Thyroid gland (tissue), 4 donors: ENCODE measurements at regions not wholly inside any gene's neighbourhood (a gene's known extent, or its start where the extent isn't known, plus 50 kb on each side); places are given as distances from the start of the nearest gene placed in this dataset.
A peak's percentile ranks its signal among the peaks of the same experiment; 100 is the strongest.

Experiments used
- POLR2A ChIP-seq, 2 donors: fragments of 450-650 bp; IDR thresholded peaks; one replicate each; pipeline ENCODE4 v1.6.1; 2017; ENCODE audit warnings: antibody characterized with exemption in 2 of 2, mild to moderate bottlenecking in 2 of 2, moderate library complexity in 1 of 2
- TF ChIP-seq, protein P1 (sequence below), 6 experiments: fragments of 200-600 bp in 3 of 6; fragments of 450-650 bp in 3 of 6; sonication (generic) in 3 of 6; IDR thresholded peaks; one replicate each; pipeline ENCODE4 v1.5.1; 2016 to 2019; ENCODE audit warnings: antibody characterized with exemption in 6 of 6, mild to moderate bottlenecking in 2 of 6, inconsistent platforms in 1 of 6, moderate library complexity in 1 of 6

DNA sequence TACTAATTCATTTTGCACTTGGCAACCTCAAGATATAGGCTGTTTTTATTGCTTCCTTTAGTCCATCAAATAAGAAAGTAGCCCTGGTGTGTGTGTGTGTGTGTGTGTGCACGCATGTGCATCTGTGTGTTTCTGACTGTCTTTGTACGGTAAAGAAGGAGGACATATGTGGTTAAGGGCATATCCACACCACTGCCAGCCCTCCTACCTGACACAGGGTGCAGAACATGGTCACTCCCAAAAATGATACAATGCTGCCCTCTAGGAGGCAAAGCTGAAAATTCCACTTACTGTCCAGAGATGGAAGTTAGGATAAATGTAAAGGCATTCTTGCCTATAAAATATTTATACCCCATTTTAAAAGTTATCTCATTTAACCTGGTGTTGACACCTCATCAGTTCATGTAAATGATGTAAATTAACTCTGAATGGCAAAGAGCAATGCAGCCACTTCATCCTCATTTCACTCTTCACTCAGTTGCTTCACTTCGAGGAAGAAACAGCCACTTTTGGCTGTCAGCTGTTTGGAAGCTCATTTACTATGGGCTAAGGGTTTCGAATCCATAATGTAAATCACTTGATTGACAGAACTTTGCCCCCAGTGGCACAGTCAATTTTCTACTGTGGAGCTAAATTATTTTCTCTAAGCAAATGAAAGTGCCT, 83.1 kb upstream of the MTNR1B start:
- TF ChIP-seq, protein P1, sequence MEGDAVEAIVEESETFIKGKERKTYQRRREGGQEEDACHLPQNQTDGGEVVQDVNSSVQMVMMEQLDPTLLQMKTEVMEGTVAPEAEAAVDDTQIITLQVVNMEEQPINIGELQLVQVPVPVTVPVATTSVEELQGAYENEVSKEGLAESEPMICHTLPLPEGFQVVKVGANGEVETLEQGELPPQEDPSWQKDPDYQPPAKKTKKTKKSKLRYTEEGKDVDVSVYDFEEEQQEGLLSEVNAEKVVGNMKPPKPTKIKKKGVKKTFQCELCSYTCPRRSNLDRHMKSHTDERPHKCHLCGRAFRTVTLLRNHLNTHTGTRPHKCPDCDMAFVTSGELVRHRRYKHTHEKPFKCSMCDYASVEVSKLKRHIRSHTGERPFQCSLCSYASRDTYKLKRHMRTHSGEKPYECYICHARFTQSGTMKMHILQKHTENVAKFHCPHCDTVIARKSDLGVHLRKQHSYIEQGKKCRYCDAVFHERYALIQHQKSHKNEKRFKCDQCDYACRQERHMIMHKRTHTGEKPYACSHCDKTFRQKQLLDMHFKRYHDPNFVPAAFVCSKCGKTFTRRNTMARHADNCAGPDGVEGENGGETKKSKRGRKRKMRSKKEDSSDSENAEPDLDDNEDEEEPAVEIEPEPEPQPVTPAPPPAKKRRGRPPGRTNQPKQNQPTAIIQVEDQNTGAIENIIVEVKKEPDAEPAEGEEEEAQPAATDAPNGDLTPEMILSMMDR (IDR thresholded peaks at IDR 0.05): peak in 5 of 6 experiments; percentile 17 to 85 (median 64)
- TF ChIP-seq POLR2A (IDR thresholded peaks at IDR 0.05): no peak
